PFSK-1 (cell line): ENCODE measurements at regions not wholly inside any gene's neighbourhood (a gene's known extent, or its start where the extent isn't known, plus 50 kb on each side); places are given as distances from the start of the nearest gene placed in this dataset.

Experiments used
- FOXP2 ChIP-seq: optimal IDR thresholded peaks from 2 replicates; pipeline ENCODE3; 2011; ENCODE audit warnings: borderline replicate concordance, control low read depth, inconsistent platforms; ENCODE audit not compliant: insufficient read depth; ENCODE audit errors: extremely low read length, extremely low read depth
- POLR2AphosphoS5 ChIP-seq: IDR thresholded peaks from 2 replicates; pipeline ENCODE4 v1.6.1; 2012; ENCODE audit warnings: low read depth, mild to moderate bottlenecking, control low read depth, low read length, moderate library complexity
- REST ChIP-seq, 2 experiments: IDR thresholded peaks; 2 replicates each; pipeline versions ENCODE4 v1.6.1 to v1.8.0; 2011 to 2012; ENCODE audit warnings: low read depth in 2 of 2, low read length in 2 of 2, control low read depth in 1 of 2, inconsistent platforms in 1 of 2, mild to moderate bottlenecking in 1 of 2, moderate library complexity in 1 of 2; ENCODE audit not compliant: insufficient read depth in 1 of 2
- SIN3A ChIP-seq: IDR thresholded peaks from 2 replicates; pipeline ENCODE4 v1.6.1; 2012; ENCODE audit warnings: mild to moderate bottlenecking, low read length, moderate library complexity, borderline replicate concordance; ENCODE audit not compliant: insufficient read depth
- TAF1 ChIP-seq: IDR thresholded peaks from 2 replicates; pipeline ENCODE4 v1.6.1; 2012; ENCODE audit warnings: low read length, control low read depth, borderline replicate concordance; ENCODE audit not compliant: insufficient read depth

DNA sequence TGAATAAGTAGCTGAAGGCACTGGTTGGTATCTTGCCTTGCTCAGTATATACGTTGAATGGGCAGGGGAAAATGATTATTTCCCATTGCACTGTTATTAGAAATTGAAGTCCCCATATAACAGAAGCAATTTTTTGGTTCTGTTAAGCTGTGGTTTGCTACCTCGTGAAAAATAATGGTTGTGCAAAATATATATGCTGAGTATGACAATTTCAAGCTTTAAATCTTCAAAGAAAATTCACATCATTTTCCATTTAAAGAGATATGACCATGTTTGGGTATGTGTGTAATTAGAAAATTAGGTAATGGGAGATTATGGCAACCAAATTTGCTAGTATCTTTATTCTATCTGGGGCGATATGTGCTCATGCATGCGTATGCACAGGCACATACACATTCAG lies 139.8 kb downstream of the DMAC1 start:
- TF ChIP-seq POLR2AphosphoS5 (no peak), TAF1 (no peak), SIN3A (no peak), REST (IDR thresholded peaks at IDR 0.05; ENCODE audit: insufficient read depth in 1 of 2, low read depth in 2 of 2, low read length in 2 of 2) (no peak), FOXP2 (no peak)

DNA sequence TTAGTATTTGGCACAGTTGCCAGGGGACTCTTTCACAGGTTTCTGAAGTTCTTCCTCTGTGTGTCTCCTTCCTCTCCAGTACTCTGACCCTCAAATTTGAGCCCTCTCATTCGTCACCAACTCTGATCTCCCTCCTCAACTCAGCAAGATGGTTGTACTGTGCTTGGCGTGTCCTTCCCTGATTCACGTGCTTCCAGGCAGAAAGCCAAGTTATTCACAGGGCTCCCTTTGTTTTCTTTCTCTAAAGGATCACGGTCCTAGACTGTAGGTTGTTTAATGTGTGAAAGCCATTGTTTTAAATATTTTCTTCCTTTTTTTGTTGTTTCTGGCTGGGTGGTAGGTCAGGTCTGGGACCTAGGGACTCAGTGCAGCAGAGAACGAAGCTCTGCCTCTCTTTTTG lies 142.9 kb downstream of the DMAC1 start:
- no peak for TF ChIP-seq POLR2AphosphoS5

DNA sequence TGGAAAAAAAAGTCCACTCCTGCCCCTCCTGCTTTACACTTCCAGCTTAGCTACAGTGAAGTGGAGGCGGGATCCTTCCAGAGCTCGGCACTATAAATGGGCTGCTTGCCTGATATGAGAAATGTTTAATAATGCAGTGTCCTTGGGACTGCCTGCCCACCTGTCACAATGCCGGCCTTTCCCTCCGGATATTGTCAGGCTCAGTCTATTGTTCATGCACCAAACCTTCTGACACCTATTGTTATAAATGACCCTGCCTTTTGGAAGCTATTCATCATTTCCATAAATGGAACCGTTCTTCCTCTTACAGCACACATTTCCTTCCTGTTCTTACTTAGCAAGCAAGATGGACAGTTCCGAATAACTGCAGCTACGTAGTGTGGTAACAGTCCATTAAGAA lies 146.3 kb downstream of the DMAC1 start:
- TF ChIP-seq REST (IDR thresholded peaks at IDR 0.05; ENCODE audit: insufficient read depth in 1 of 2, low read depth in 2 of 2, low read length in 2 of 2) (no peak), SIN3A (no peak), TAF1 (no peak), POLR2AphosphoS5 (no peak), FOXP2 (no peak)

DNA sequence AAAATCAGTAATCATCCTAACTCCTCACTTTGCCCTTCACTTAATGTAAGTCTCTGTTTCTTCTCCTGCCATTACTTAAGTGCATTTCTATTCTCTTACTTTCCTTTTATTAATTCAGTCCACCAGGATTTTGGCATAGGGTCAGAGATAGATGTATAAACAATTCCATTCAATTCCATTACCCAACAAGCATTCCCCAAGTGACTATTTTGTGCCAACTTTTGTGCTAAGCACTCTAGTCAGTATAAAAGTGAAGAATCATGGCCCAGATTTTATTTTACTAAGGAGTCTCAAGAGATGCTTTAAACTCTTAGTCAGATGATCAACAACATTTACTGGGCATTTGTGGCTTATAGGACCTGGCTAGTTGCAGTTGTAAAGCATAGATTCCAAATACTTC lies 159.3 kb downstream of the DMAC1 start:
- TF ChIP-seq SIN3A, result no peak
- TF ChIP-seq FOXP2, result no peak
- TF ChIP-seq TAF1, result no peak
- no peak for TF ChIP-seq POLR2AphosphoS5
- no peak for TF ChIP-seq REST (IDR thresholded peaks at IDR 0.05; ENCODE audit: insufficient read depth in 1 of 2, low read depth in 2 of 2, low read length in 2 of 2)

GRCh38 chr9:7639471-7639870 lies 160.1 kb downstream of the DMAC1 start:
- TF ChIP-seq SIN3A, result no peak
- TF ChIP-seq FOXP2, result no peak
- no peak for TF ChIP-seq REST (IDR thresholded peaks at IDR 0.05; ENCODE audit: insufficient read depth in 1 of 2, low read depth in 2 of 2, low read length in 2 of 2)
- no peak for TF ChIP-seq TAF1
- no peak for TF ChIP-seq POLR2AphosphoS5

GRCh38 chr9:7636838-7637467 lies 162.6 kb downstream of the DMAC1 start:
- no peak for TF ChIP-seq SIN3A
- TF ChIP-seq REST (IDR thresholded peaks at IDR 0.05; ENCODE audit: insufficient read depth in 1 of 2, low read depth in 2 of 2, low read length in 2 of 2), result no peak
- no peak for TF ChIP-seq TAF1
- TF ChIP-seq POLR2AphosphoS5, result no peak
- no peak for TF ChIP-seq FOXP2
